HG03045 (cell line): ENCODE measurements at regions not wholly inside any gene's neighbourhood (a gene's known extent, or its start where the extent isn't known, plus 50 kb on each side); places are given as distances from the start of the nearest gene placed in this dataset.
"Not testable (repeated sequence)": the region's sequence is repeated elsewhere in the genome, so short reads cannot be mapped to it uniquely, and the experiment has no call there.

Experiments
- ATAC-seq: cut with Tn5 transposase; IDR thresholded peaks from one replicate; pipeline ENCODE4 v1.9.1; 2021; ENCODE audit warnings: mild to moderate bottlenecking, moderate library complexity; ENCODE audit not compliant: unreplicated experiment

GRCh38 chr9:40097992-40098391, 742.5 kb downstream of the SPATA31A1 start:
- not testable (repeated sequence) for ATAC-seq

GRCh38 chr9:40106003-40106782, 750.7 kb downstream of the SPATA31A1 start:
- peak; percentile 74 for ATAC-seq

GRCh38 chr9:40106783-40107248, 751.3 kb downstream of the SPATA31A1 start:
- ATAC-seq, result not testable (repeated sequence)

GRCh38 chr9:40107251-40107650, 751.8 kb downstream of the SPATA31A1 start:
- not testable (repeated sequence) for ATAC-seq

GRCh38 chr9:40108465-40108864, 753.0 kb downstream of the SPATA31A1 start:
- not testable (repeated sequence) for ATAC-seq

- ATAC-seq, result not testable (repeated sequence)
Measured at GRCh38 chr9:40110751-40111150, 755.3 kb downstream of the SPATA31A1 start.

- ATAC-seq, result not testable (repeated sequence)
Measured at GRCh38 chr9:40111571-40111970, 756.1 kb downstream of the SPATA31A1 start.

- ATAC-seq, result not testable (repeated sequence)
Measured at GRCh38 chr9:40130598-40130997, 775.1 kb downstream of the SPATA31A1 start.

GRCh38 chr9:40169204-40169603, 813.7 kb downstream of the SPATA31A1 start:
- ATAC-seq, result peak; percentile 65

- not testable (repeated sequence) for ATAC-seq
Measured at GRCh38 chr9:40173316-40173715, 817.8 kb downstream of the SPATA31A1 start.

GRCh38 chr9:40174035-40174434, 818.6 kb downstream of the SPATA31A1 start:
- ATAC-seq, result not testable (repeated sequence)

- not testable (repeated sequence) for ATAC-seq
Measured at GRCh38 chr9:40177403-40177802, 821.9 kb downstream of the SPATA31A1 start.

GRCh38 chr9:40191403-40191802, 835.9 kb downstream of the SPATA31A1 start:
- not testable (repeated sequence) for ATAC-seq

GRCh38 chr9:40192162-40192561, 836.7 kb downstream of the SPATA31A1 start:
- not testable (repeated sequence) for ATAC-seq

- ATAC-seq, result not testable (repeated sequence)
Measured at GRCh38 chr9:40196165-40196714, 840.8 kb downstream of the SPATA31A1 start.

GRCh38 chr9:40196803-40197202, 841.3 kb downstream of the SPATA31A1 start:
- ATAC-seq, result not testable (repeated sequence)

GRCh38 chr9:40221596-40222233, 866.2 kb downstream of the SPATA31A1 start:
- ATAC-seq, result not testable (repeated sequence)

- ATAC-seq, result not testable (repeated sequence)
Measured at GRCh38 chr9:40222617-40223200, 867.2 kb downstream of the SPATA31A1 start.

- ATAC-seq, result not testable (repeated sequence)
Measured at GRCh38 chr9:40223353-40223752, 867.9 kb downstream of the SPATA31A1 start.
